ENCODE measurements at regions not wholly inside any gene's neighbourhood (a gene's known extent, or its start where the extent isn't known, plus 50 kb on each side); places are given as distances from the start of the nearest gene placed in this dataset.

GRCh38 chr14:89013098-89013504 lies 188.7 kb downstream of the TTC8 start:
- TF ChIP-seq FOS (IDR thresholded peaks at IDR 0.05; ENCODE audit: low read depth, low read length) (no peak), CTCF (conservative IDR thresholded peaks at IDR 0.05; ENCODE audit: low read depth, low read length) (peak; percentile 51), MAZ (IDR thresholded peaks at IDR 0.05; ENCODE audit: borderline replicate concordance, low read depth, low read length) (no peak)

All from IMR-90 (cell line).